SK-N-SH (cell line): ENCODE measurements at regions not wholly inside any gene's neighbourhood (a gene's known extent, or its start where the extent isn't known, plus 50 kb on each side); places are given as distances from the start of the nearest gene placed in this dataset.

Experiments used
- CTCF ChIA-PET: fragments of 300-600, 350-600 bp; formaldehyde crosslinking; extraction: SDS; loops from one replicate; lab custom pipeline; 2021; lab: Yijun Ruan, JAX
- POLR2A ChIA-PET: fragments of 350-600 bp; sonication (Branson Sonifier 250); formaldehyde crosslinking; extraction: SDS; loops from one replicate; lab custom pipeline; 2020; ENCODE audit warnings: antibody characterized with exemption, inconsistent platforms; lab: Yijun Ruan, JAX
- DNase-seq: peaks from one replicate; pipeline ENCODE4 v3.0.0; 2012
- H2AFZ ChIP-seq: fragments of 200-600 bp; sonication (generic); 2 replicates; pipeline ENCODE4 v1.8.1; 2016; ENCODE audit warnings: antibody characterized with exemption, mild to moderate bottlenecking, low read depth
- H3F3A ChIP-seq: fragments of 200-600 bp; sonication (generic); replicated peaks from 2 replicates; pipeline ENCODE3; 2016; ENCODE audit warnings: antibody characterized with exemption, mild to moderate bottlenecking; ENCODE audit not compliant: insufficient read depth
- H3K27ac ChIP-seq, 2 experiments: fragments of 200-500 bp in 1 of 2; fragments of 200-600 bp in 1 of 2; sonication (Bioruptor generic) in 1 of 2; sonication (generic), shearing (Covaris generic) in 1 of 2; 2 replicates each; pipeline versions ENCODE4 v1.5.1 to v1.6.1; 2014 to 2016; ENCODE audit warnings: low read depth in 2 of 2, inconsistent platforms in 1 of 2, low read length in 1 of 2, mild to moderate bottlenecking in 1 of 2, mixed read lengths in 1 of 2
- H3K27me3 ChIP-seq: fragments of 200-600 bp; sonication (generic), shearing (Covaris generic); 2 replicates; pipeline ENCODE4 v1.6.1; 2016; ENCODE audit warnings: mixed run types; ENCODE audit not compliant: insufficient read depth
- H3K36me3 ChIP-seq, 2 experiments: fragments of 200-500 bp in 1 of 2; fragments of 200-600 bp in 1 of 2; sonication (Bioruptor generic) in 1 of 2; sonication (generic) in 1 of 2; replicated peaks in 1 of 2; 2 replicates each; pipeline versions ENCODE3 to v1.5.1; 2014 to 2016; ENCODE audit warnings: low read length in 1 of 2, mild to moderate bottlenecking in 1 of 2; ENCODE audit not compliant: insufficient read depth in 2 of 2, control insufficient read depth in 1 of 2
- H3K4me1 ChIP-seq, 2 experiments: fragments of 200-500 bp in 1 of 2; fragments of 200-600 bp in 1 of 2; sonication (Bioruptor generic) in 1 of 2; sonication (generic), shearing (Covaris generic) in 1 of 2; 2 replicates each; pipeline versions ENCODE4 v1.5.1 to v1.6.1; 2014 to 2016; ENCODE audit warnings: low read depth in 1 of 2, low read length in 1 of 2, mixed run types in 1 of 2; ENCODE audit not compliant: insufficient read depth in 2 of 2, control insufficient read depth in 1 of 2
- H3K4me2 ChIP-seq: fragments of 200-600 bp; sonication (generic), shearing (Covaris generic); 2 replicates; pipeline ENCODE4 v1.6.1; 2017; ENCODE audit warnings: mixed run types
- H3K4me3 ChIP-seq, 2 experiments: fragments of 200-500 bp in 1 of 2; fragments of 200-600 bp in 1 of 2; sonication (Bioruptor generic) in 1 of 2; sonication (generic), shearing (Covaris generic) in 1 of 2; 2 replicates each; pipeline versions ENCODE4 v1.5.1 to v1.8.1; 2014 to 2016; ENCODE audit warnings: low read depth in 2 of 2, inconsistent platforms in 1 of 2, low read length in 1 of 2, mild to moderate bottlenecking in 1 of 2, mixed read lengths in 1 of 2, moderate library complexity in 1 of 2
- H3K79me2 ChIP-seq: fragments of 200-600 bp; sonication (generic); 2 replicates; pipeline ENCODE4 v1.8.1; 2017; ENCODE audit warnings: mild to moderate bottlenecking; ENCODE audit not compliant: insufficient read depth
- H3K9ac ChIP-seq: fragments of 200-600 bp; sonication (generic); 2 replicates; pipeline ENCODE4 v1.6.1; 2017; ENCODE audit warnings: mixed run types
- H3K9me2 ChIP-seq: fragments of 200-600 bp; sonication (generic); 2 replicates; pipeline ENCODE4 v1.6.1; 2017; ENCODE audit warnings: mixed run types
- H3K9me3 ChIP-seq: fragments of 200-600 bp; sonication (generic); 2 replicates; pipeline ENCODE4 v1.6.1; 2017; ENCODE audit warnings: mixed run types, mild to moderate bottlenecking, moderate library complexity
- H4K20me1 ChIP-seq: fragments of 200-600 bp; sonication (generic); 2 replicates; pipeline ENCODE4 v1.6.1; 2017; ENCODE audit warnings: mild to moderate bottlenecking, mixed run types; ENCODE audit not compliant: insufficient read depth
- CHD2 ChIP-seq: fragments of 150-350 bp; IDR thresholded peaks from 2 replicates; pipeline ENCODE4 v1.6.1; 2018; ENCODE audit warnings: low read length; ENCODE audit not compliant: partially characterized antibody
- CTCF ChIP-seq: fragments of 200-600 bp; sonication (generic); IDR thresholded peaks from 2 replicates; pipeline ENCODE4 v1.6.1; 2017; ENCODE audit warnings: antibody characterized with exemption, mild to moderate bottlenecking, moderate library complexity
- EZH2phosphoT487 ChIP-seq: fragments of 200-600 bp; sonication (generic); IDR thresholded peaks from 2 replicates; pipeline ENCODE4 v1.6.1; 2017; ENCODE audit warnings: low read depth, mixed run types, mild to moderate bottlenecking, antibody characterized with exemption, moderate library complexity, borderline replicate concordance
- GATA2 ChIP-seq: sonication (generic); formaldehyde crosslinking; IDR thresholded peaks from 2 replicates; pipeline ENCODE4 v1.5.0; 2020; ENCODE audit warnings: mild to moderate bottlenecking, missing genetic modification reagents
- IRF3 ChIP-seq: fragments of 150-350 bp; IDR thresholded peaks from 2 replicates; pipeline ENCODE4 v1.6.1; 2016; ENCODE audit warnings: mild to moderate bottlenecking, low read depth, low read length
- MEF2A ChIP-seq: IDR thresholded peaks from 2 replicates; pipeline ENCODE4 v1.4.0; 2012; ENCODE audit warnings: low read depth, borderline replicate concordance
- NFIC ChIP-seq: IDR thresholded peaks from 2 replicates; pipeline ENCODE4 v1.4.0; 2012; ENCODE audit warnings: borderline replicate concordance
- NRF1 ChIP-seq: IDR thresholded peaks from 2 replicates; pipeline ENCODE4 v1.6.1; 2012; ENCODE audit warnings: low read depth, mild to moderate bottlenecking, low read length
- PBX3 ChIP-seq: IDR thresholded peaks from 2 replicates; pipeline ENCODE4; 2012
- POLR2AphosphoS5 ChIP-seq: IDR thresholded peaks from 2 replicates; pipeline ENCODE4 v1.6.1; 2012; ENCODE audit warnings: low read depth, low read length
- RAD21 ChIP-seq: IDR thresholded peaks from 2 replicates; pipeline ENCODE4 v1.6.1; 2012; ENCODE audit warnings: mild to moderate bottlenecking, low read length
- RCOR1 ChIP-seq: fragments of 150-350 bp; IDR thresholded peaks from 2 replicates; pipeline ENCODE4 v1.6.1; 2017; ENCODE audit warnings: antibody characterized with exemption, low read length
- SIN3A ChIP-seq: IDR thresholded peaks from 2 replicates; pipeline ENCODE4 v1.6.1; 2012; ENCODE audit warnings: low read depth, mild to moderate bottlenecking, low read length, moderate library complexity, borderline replicate concordance
- SMC3 ChIP-seq: IDR thresholded peaks from 2 replicates; pipeline ENCODE4 v1.6.1; 2012; ENCODE audit warnings: low read depth, low read length, improper control_type of control experiment
- TCF12 ChIP-seq: IDR thresholded peaks from 2 replicates; pipeline ENCODE4 v1.4.0; 2012
- TEAD4 ChIP-seq: IDR thresholded peaks from 2 replicates; pipeline ENCODE4 v1.4.0; 2012; ENCODE audit warnings: mild to moderate bottlenecking, borderline replicate concordance; ENCODE audit not compliant: insufficient read depth
- USF2 ChIP-seq: fragments of 150-350 bp; IDR thresholded peaks from 2 replicates; pipeline ENCODE4 v1.6.1; 2017; ENCODE audit warnings: antibody characterized with exemption, low read length, low read depth, borderline replicate concordance
- YY1 ChIP-seq: IDR thresholded peaks from 2 replicates; pipeline ENCODE4 v1.4.0; 2012; ENCODE audit warnings: low read depth, mild to moderate bottlenecking
- ZBTB33 ChIP-seq: IDR thresholded peaks from 2 replicates; pipeline ENCODE4 v1.4.0; 2012; ENCODE audit warnings: low read depth, borderline replicate concordance
- WGBS: methylation state at CpG from one replicate; pipeline ENCODE4 v1.1.6; 2017; ENCODE audit warnings: low lambda C conversion rate; 5-methylcytosine and 5-hydroxymethylcytosine counted together

- WGBS: 12% methylated on average over 3 of the region's 3 CpGs
- POLR2A ChIA-PET: no interaction called here
- DNase-seq: no peak
These were observed 78.4 kb upstream of the MEOX2 start for GRCh38 chr7:15764851-15765382.

More at GRCh38 chr7:15764851-15765382, 78.4 kb upstream of the MEOX2 start:
- no peaks in the 10 kb centered on the region for H3K9me2 ChIP-seq
- no peak overlapping the region for H2AFZ ChIP-seq
- H3K4me3 ChIP-seq: no peak overlapping the region
- H4K20me1 ChIP-seq: no peaks in the 10 kb centered on the region
- no peaks in the 10 kb centered on the region for H3K4me1 ChIP-seq
- H3K79me2 ChIP-seq: no peaks in the 10 kb centered on the region
- H3K9ac ChIP-seq: no peak overlapping the region
- no peak overlapping the region for H3K27ac ChIP-seq
- CTCF ChIA-PET: no interaction called here
- H3K27me3 ChIP-seq: no peaks in the 10 kb centered on the region
- H3K36me3 ChIP-seq: no peaks in the 10 kb centered on the region
- H3K4me2 ChIP-seq: no peak overlapping the region
- no peaks in the 10 kb centered on the region for H3F3A ChIP-seq
- no peaks in the 10 kb centered on the region; the same call in 1 of the 2 replicates for H3K9me3 ChIP-seq
- no peak for TF ChIP-seq NRF1
- TF ChIP-seq MEF2A: no peak
- no peak for TF ChIP-seq USF2
- TF ChIP-seq RAD21: no peak
- TF ChIP-seq RCOR1: no peak
- no peak for TF ChIP-seq TEAD4
- TF ChIP-seq EZH2phosphoT487: no peak
- no peak for TF ChIP-seq POLR2AphosphoS5
- no peak for TF ChIP-seq YY1
- no peak for TF ChIP-seq SMC3
- TF ChIP-seq ZBTB33: no peak
- TF ChIP-seq NFIC: no peak
- no peak for TF ChIP-seq CHD2
- TF ChIP-seq IRF3: no peak
- TF ChIP-seq SIN3A: no peak
- TF ChIP-seq TCF12: no peak
- TF ChIP-seq GATA2 (CRISPR knock-in tag): no peak
- TF ChIP-seq CTCF: no peak
- TF ChIP-seq PBX3: no peak
